ENCODE measurements at regions not wholly inside any gene's neighbourhood (a gene's known extent, or its start where the extent isn't known, plus 50 kb on each side); places are given as distances from the start of the nearest gene placed in this dataset.

- no peak for DNase-seq
Observed at GRCh38 chr2:13019781-13020180, 303.0 kb downstream of the TRIB2 start.

DNA sequence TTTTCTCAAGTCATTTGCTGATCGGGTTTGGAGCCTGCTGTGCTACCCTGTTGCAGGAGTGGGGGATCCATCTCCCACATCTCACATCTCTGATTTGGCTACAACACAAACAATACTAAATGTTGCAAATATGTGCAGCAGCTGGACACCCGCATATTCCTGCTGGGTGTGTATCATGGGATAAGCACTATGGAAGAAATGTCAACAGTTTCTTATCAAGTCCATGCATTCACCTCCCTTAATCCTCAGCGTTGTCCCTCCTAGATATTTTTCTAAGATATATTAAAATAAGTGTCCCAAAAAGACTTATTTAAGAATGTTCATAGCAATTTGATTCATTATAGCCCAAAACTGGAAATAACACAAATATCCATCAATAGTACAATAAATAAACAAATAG lies 303.7 kb downstream of the TRIB2 start:
- no peak for DNase-seq

GRCh38 chr2:13021470-13021957 lies 304.8 kb downstream of the TRIB2 start:
- DNase-seq, result no peak

DNA sequence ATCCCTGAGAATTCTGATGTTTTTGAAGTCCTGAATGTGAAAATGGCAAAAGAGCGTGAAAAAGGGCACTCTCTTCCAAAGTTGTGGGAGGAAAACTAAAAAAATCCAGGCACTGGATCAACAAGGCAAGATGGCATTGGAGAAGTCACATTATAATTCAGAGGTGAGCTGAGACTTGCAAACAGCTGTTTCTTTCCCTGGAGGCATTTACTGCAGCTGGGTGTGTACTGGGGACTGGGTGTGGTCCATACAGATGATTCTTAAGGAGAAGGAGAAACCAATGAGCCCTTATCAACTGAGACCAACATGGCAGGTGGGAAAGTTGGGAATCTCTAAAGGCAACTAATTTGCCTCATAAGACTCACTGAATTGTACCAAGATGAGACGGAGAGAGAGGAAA lies 313.9 kb downstream of the TRIB2 start:
- no peak for DNase-seq

DNA sequence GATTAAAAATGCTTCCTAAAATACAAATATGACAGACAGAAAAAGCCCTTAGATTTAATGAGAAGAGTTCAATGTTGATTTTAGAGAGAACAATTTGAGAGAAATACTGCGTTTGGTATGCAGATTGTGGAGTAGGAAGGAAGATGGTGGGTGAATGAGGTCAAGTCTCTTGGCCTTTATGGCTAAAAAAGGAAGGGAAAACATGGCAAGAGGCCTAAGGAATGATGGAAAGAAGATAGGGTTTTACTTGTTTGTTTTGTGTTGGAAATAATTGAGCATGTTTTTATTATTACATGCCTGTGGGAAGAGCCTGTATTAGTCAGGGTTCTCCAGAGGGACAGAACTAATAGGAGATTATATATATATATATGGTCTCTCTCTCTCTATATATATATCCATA lies 318.1 kb downstream of the TRIB2 start:
- DNase-seq, result no peak

- DNase-seq, result no peak
Observed at GRCh38 chr2:13035866-13036265, 319.1 kb downstream of the TRIB2 start.

DNA sequence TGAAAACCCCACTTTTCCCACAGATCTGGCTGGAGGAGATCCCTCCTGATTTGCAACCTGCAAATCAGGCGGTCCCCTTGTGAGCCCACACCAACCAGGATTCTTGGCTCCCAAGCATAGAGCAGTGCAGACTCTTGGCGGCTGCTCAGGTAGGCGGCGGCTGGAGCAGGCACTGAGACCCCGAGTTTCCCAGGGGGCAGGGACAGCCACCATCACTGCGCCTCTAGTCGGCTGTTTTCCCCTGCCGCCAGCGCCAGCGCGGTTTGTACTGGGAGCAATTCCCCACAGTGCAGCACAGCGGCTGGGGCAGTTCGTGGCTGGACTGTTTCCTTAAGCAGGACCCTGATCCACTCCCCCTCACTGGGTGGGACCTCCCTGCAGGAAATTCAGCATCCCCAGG lies 323.3 kb downstream of the TRIB2 start:
- DNase-seq, result no peak

DNA sequence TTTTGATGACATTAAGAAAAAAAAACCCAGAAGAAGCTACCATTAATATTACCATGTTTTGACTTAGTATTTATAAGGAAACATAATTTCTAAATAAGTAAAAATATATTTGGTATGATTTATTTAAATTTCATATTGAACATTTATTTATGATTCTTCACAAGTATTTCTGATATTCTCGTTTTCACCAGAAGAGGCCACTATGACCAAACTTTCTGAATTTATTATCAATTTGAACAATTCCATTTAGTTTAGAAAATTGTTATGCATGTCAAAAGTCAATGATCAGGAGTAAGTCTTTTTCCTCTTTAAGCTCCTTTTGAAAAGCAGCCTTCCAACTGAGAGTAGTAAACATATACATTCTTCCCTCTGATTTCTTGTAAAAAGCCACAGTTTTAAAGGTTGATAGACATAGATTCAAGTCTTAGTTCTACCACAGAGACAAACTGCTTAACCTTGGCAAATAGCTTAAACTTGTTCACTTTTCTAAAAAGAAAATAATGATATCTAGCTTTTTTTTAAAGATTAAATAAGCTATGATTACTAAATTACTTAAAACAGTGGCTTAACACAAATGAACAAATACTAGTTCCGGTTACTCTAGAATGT lies 329.9 kb downstream of the TRIB2 start:
- peak; percentile 19 to 23 for DNase-seq

- no peak for DNase-seq
Observed at GRCh38 chr2:13050764-13051163, 334.0 kb downstream of the TRIB2 start.

- no peak for DNase-seq
Observed at GRCh38 chr2:13052547-13052946, 335.8 kb downstream of the TRIB2 start.

DNA sequence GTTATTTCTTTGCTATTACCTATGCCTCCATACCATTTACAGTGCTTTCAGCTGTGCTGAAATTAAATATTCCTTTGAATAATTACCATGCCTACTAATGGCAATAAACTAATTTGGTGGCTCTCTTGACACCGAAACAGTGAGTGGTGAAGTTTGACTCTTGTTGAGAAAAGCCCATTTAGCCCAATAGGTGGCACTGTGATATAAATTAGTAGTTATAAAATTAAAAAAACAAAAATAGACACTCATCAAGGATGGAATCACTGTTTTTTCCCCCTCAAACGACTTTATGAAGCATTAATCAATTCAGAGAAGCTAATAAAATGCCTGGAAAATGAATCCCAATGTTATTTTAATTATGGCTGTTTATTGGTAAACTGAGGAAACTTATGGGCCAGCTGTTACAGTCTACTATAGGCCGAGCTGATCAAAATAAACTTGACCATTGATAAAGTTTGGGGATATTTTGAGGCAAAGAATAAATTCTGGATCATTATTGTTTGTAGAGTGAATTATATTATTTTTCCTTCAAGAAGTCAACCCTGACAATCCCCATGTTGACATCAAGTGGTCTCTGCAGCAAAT lies 339.6 kb downstream of the TRIB2 start:
- peak; percentile 19 to 23 for DNase-seq

- DNase-seq, result no peak
Observed at GRCh38 chr2:13057671-13058070, 340.9 kb downstream of the TRIB2 start.

- no peak for DNase-seq
Observed at GRCh38 chr2:13066676-13067075, 349.9 kb downstream of the TRIB2 start.

GRCh38 chr2:13067508-13067907 lies 350.8 kb downstream of the TRIB2 start:
- no peak for DNase-seq

DNA sequence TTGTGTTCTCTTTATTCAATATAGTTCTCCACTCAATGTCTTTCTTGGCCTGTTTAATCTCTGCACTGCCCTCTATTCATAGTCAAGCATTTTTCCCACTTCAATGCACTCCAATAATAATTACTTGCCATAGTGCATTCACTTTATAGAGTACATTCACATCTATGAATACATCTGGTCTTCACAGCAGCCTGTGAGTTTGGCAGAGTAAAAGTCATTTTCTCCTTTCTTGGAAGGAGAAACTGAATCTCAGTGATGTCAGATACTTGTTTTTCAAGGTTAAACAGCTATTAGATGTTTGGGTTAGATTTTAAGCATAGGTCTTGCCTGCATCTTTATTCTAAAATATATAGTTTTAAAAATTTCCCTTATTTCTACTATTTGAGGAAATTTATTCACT lies 373.2 kb downstream of the TRIB2 start:
- DNase-seq, result no peak

DNA sequence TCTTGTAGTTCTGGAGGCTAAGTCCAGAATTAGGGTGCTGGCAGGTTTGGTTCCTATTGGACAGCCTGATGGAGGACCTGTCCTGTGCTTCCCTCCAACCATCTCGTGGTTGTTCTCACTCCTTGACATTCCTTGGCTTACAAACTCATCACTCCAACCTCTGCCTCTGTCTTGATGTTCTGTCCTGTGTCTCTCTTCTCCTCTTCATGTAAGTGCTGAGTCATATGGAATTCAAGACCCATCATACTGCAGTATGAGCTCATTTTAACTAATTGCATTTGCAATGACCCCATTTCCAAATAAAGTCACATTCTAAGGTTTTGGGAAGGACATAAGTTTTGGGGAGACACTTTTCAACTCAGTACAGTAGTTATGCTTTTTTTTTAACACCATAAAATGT lies 374.7 kb downstream of the TRIB2 start:
- no peak for DNase-seq

GRCh38 chr2:13091861-13092378 lies 375.2 kb downstream of the TRIB2 start:
- no peak for DNase-seq

- no peak for DNase-seq
Observed at GRCh38 chr2:13093416-13093991, 376.8 kb downstream of the TRIB2 start.

- no peak for DNase-seq
Observed at GRCh38 chr2:13102397-13103063, 385.8 kb downstream of the TRIB2 start.

DNA sequence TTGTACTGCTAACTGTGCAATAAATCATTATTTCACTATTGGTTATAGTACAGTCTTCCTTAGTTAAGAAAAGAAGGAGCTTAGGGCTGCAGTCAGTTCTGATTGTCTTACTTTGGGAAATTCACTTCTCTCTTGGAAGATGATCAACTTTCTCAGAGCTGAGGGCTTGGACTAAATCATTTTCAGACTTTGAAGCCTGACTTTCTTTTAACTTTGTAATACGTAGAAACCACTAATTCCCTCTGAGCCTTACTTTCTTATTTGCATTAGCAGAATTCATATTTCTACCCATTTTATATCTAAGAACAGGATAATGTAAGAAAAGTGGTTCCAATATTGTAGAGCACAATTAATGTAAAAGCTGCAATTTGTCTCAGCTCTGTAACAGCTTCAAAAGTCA lies 386.4 kb downstream of the TRIB2 start:
- no peak for DNase-seq

GRCh38 chr2:13103778-13104493 lies 387.2 kb downstream of the TRIB2 start:
- no peak for DNase-seq

- DNase-seq, result no peak
Observed at GRCh38 chr2:13104723-13105122, 388.0 kb downstream of the TRIB2 start.

- DNase-seq, result no peak
Observed at GRCh38 chr2:13106302-13106701, 389.6 kb downstream of the TRIB2 start.
